Right kidney (tissue), 1 donor: ENCODE measurements at regions not wholly inside any gene's neighbourhood (a gene's known extent, or its start where the extent isn't known, plus 50 kb on each side); places are given as distances from the start of the nearest gene placed in this dataset.

Source experiments
- DNase-seq: peaks from one replicate; pipeline ENCODE4 v3.0.0-alpha.2; 2016

DNA sequence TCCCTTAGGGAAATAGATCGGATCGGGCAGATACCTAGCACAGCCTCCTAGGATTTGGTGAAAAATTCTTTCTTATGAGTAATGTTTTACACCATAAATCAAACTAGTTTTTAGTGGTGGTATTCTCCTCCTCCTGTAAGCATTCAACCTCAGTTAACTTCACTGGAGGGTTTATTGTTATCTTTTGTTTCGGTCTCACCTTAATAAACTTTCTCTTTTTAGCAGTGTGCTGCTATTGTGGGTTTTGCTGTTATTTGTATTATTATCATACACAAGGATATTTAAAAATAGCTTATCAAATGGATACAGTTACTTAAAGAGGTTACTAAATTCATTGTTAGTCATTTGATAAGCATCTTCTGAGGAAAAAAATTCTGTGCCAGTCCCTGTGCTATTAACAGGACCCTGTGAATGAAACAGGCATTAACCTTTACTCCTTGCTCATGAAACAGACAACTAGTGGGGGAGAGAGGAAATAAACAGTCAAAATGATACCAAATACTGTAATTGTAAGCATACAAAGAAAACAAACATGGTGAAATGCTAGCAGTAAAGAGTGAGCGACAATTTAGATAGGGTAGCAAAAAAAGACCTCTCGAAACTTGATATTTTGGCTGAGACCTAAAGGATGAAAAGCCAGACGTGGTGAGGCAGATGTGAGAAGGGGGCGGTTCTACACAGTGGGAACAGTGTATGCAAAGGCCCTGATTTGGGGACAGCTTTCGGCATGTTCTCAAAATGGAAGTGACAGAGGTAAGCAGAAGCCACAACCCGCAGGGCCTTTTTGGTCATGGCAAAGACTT, 178.7 kb upstream of the SOX5 start:
- no peak for DNase-seq

DNA sequence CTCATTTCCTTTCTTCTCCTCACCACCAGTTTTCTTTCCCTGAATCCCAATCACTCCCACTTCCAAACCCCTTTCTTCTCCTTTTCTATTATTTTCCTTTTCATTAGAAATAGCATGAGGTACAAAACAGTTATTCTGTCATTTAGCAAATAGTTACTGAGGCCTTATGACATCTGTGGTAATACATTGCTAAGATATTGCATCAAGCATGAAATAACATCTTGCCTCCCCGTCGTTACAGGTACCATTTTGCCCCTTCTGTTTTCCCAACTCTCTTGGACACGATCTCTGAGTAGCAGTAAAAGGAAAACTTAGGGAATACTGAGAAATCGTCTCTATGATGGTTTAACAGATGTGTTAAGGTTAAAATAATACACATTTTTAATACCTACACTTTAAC, 175.8 kb upstream of the SOX5 start:
- DNase-seq = no peak

DNA sequence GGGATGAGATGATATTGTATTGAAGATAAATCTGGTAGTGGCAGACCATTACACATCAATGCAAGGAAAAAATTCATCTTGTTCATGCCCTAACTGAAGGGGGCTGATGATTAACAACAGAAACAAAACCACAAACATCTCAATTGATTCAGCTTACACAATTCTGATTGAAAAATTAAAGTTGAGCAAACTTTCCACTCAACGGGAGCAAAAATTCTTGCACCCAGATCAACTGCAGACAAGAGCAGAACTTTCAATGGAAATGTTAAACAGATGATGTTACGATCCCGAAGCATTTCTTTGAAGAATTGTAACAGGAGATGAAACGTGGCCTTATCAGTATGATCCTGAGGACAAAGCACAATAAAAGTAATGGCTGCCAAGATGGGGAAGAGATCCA, 172.4 kb upstream of the SOX5 start:
- no peak for DNase-seq

DNA sequence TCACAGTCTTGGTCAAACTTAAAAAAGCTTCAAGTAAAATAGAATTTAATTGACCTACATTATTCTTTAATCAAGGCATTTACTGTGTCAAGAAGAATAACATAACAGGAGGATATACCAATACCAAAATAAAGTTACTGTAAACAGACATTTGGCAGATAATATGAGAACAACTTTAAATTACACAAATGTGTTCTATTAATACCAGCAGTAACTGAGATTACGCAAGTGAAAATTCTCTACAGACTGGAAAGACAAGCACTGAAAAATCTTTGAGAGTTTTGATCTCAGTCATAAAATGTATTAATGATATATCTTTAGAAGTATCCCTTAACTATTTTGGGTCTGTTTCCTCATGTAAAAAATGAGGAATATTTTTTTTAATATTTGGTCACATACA, 169.2 kb upstream of the SOX5 start:
- no peak for DNase-seq

- DNase-seq = no peak
Observed at GRCh38 chr12:24116548-24116947, 167.1 kb upstream of the SOX5 start.

GRCh38 chr12:24113701-24114100, 164.2 kb upstream of the SOX5 start:
- no peak for DNase-seq

GRCh38 chr12:24111616-24112015, 162.1 kb upstream of the SOX5 start:
- DNase-seq = no peak

DNA sequence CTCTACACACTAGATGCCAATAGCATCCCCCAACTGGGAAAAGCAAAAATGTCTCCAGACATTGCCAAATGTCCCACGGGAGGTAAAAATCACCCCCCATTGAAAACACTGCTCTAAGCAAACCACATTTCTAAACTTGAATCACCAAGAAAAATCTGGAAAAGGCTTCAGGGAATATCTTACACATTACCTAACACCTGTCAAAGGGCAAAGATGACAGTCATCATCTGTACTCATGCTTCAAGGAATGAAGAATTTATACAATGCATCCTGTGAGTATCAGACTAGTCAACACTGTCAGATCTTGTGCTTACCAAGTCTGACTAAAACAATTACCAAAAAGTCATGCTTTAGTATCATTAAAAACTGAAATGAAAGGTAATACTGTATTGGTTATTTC, 161.6 kb upstream of the SOX5 start:
- no peak for DNase-seq

DNA sequence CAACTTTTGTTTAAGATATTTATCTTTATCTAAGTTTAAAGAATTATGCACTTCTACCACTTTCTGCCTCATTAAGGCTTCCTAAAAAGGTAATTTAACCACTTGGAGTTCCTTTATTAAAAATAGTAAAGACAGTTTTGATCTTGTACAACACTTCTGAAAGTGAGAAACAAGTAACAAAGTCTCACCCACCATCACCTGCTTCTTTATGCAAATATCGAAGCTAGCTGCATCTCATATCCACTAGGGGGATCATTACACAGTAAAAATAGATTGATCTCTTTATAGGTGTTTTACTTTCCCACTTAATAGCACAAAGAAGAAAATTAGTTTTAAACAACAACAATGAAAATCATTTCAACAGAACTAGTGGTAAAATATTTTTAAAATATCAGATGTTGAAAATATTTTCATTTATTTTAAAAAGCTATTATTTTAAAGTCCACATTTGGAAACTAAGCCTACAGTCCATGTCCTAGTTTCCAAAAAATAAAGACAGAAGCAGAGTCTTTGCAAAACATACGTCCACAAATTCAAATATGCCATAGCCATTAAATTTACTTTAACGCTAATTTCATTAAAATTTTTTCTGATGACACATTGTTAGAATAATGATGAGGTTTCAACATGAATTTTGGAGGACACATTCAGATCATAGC, 160.0 kb upstream of the SOX5 start:
- no peak for DNase-seq

DNA sequence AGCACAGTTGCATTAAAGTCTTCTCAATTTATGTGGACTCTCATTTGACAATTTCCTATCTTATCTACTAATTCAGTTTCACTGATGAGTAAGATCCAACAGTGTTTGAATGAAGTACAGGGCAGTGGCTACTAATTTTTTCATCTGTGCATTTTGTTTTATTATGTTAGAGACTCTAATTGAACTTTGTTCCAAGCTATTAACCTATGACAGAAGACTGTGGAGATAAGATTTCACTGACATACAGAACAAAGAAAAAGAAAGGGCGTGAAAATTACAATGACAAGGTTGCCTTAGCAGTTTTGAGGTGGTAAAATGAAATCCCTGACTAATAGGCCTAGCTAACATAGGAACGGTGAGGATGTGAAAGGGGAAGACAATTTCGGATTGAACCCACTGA, 153.2 kb upstream of the SOX5 start:
- DNase-seq = no peak

DNA sequence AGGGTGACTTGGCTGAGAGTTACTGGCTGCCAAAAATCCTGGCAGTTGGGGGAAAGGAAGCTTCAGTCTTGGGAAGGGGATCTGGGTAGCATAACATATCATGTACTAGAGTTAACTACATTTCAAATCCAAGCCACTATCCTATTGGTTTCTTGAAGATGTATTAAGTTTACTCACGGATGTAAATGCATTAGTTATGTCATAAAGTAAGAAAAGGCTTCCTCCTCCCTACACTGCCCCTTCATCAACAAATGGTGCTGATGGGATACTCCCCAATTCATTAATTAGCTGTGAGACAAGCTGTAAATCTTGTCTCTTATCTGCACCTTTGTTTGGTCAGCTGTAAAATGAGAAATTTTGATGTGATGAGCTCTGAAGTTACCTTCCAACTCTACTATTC, 150.1 kb upstream of the SOX5 start:
- no peak for DNase-seq

DNA sequence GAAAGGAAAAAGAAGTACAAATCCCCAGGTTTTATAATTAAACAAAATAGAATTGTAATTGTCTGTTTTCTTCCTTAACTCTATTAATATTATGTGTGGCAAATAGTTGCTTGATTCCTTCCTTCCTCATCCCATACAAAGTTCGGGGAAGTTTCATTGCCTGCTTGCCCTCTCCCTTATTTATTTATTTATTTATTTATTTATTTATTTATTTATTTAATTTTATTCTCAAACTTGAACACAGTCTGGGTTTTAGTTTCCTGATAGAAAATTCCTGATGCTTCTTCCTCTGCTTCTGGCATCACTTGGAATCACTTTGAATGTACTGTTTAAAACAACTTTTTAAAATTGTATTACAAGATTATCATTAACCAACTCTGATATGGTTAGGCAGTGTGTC, 145.8 kb upstream of the SOX5 start:
- no peak for DNase-seq

GRCh38 chr12:24089510-24089890, 140.0 kb upstream of the SOX5 start:
- no peak for DNase-seq

- no peak for DNase-seq
Observed at GRCh38 chr12:24088751-24089509, 139.5 kb upstream of the SOX5 start.

GRCh38 chr12:24087294-24087693, 137.8 kb upstream of the SOX5 start:
- no peak for DNase-seq

DNA sequence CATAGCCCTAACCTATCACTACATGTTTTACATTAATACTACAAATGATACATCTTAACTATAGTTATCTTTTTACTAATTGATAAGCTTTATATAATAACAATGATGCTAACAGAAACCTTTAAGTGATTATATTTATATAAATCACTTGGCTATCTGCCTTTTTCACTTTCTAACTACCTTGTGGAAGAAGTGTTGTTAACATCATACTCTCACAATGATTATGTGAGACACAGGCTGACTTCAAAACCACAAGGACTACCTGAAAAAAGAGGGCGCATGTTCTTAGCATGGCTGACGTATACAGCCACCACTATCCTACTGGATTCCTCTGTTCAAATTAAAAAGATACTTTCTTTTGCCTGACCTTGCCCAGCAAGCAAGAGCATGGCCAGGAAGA, 135.3 kb upstream of the SOX5 start:
- no peak for DNase-seq

DNA sequence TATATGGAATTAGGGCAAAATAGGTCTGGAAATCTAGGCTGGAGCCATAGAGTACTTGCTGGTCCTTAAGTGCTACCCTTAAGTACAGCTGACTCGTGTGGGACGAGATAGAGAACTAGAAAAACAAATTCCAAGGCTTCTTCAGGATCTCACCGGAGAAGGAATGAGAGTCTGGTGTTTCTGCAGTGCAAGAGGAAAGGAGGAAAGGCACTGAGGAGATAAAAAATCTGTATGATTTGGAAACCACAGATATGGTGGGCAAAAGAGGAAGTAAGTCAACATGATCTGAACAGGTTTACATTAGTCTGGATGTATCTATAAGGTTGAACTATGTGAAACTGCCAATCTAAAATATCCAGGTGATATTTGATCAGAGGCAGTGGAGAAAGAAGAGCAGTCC, 134.4 kb upstream of the SOX5 start:
- no peak for DNase-seq

GRCh38 chr12:24081606-24082005, 132.1 kb upstream of the SOX5 start:
- DNase-seq = no peak

DNA sequence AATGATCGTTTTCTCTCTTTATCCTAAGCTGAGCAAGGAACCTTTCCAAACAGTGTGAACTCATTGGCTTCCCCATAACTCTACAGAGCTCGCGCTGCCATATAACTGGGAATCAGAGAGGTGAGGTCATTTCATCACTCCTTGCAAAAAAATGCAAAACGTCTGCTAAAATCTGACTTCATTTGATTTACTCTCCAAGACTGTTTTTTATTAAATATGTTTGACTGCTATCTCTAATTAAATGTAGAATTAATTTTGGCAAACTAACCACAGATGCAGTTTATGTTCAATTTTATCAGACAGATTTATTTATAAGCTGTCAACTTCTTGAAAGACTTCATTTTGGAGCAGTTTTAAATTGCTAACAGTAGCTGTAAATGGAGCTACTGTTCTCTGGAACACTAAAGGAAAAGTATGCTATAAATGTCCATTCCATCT, 131.6 kb upstream of the SOX5 start:
- no peak for DNase-seq

GRCh38 chr12:24080465-24080864, 131.0 kb upstream of the SOX5 start:
- no peak for DNase-seq

DNA sequence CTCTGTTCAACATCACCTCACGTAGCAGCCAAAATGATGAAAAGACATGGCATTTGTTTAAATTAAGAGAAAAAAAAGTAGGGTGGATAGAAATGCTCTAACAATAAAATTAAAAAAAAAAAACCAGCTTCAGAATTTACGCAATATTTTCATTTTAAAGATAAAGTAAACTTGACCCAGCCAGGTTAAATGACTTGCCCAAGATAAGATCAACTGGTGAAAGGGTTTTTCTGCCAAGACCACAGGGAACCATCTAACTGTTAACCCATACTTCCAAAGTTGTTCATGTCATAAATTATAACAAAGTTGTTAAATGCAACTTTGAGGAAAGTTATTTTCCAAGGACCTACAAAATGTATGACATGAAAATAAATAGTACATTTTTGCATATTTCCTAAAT, 129.6 kb upstream of the SOX5 start:
- no peak for DNase-seq

- DNase-seq = no peak
Observed at GRCh38 chr12:24078318-24078765, 128.9 kb upstream of the SOX5 start.

- no peak for DNase-seq
Observed at GRCh38 chr12:24077161-24077560, 127.7 kb upstream of the SOX5 start.
